Posterior cingulate gyrus (tissue), 11 donors: ENCODE measurements at regions not wholly inside any gene's neighbourhood (a gene's known extent, or its start where the extent isn't known, plus 50 kb on each side); places are given as distances from the start of the nearest gene placed in this dataset.
"Not testable (repeated sequence)": the region's sequence is repeated elsewhere in the genome, so short reads cannot be mapped to it uniquely, and the experiment has no call there.

ENCODE experiments used
- DNase-seq, 10 donors: peaks; one replicate each; pipeline versions ENCODE4 v3.0.0 to v3.0.0-alpha.2; 2020 to 2021; ENCODE audit warnings: mixed read lengths in 3 of 10
- intact Hi-C: fragments of 100-400 bp; cut with DNase I; formaldehyde crosslinking; loops from one replicate; pipeline ENCODE4 v1.15.1; 2023

GRCh38 chr3:48101301-48101650, 85.1 kb upstream of the MAP4 start:
- intact Hi-C loops, DNase-seq: not testable (repeated sequence)

- no peak for DNase-seq
- intact Hi-C loops, result no loop called here
Measured at GRCh38 chr3:48092270-48092669, 76.1 kb upstream of the MAP4 start.

GRCh38 chr3:48090166-48090939, 74.1 kb upstream of the MAP4 start:
- intact Hi-C loops, result no loop called here
- DNase-seq, result no peak

GRCh38 chr3:48088749-48089466, 72.7 kb upstream of the MAP4 start:
- intact Hi-C loops, result loop anchor here (2.0 to 5.0 kb wide), 2 partner anchors 42 to 98 kb away; no protein-coding TSS in a partner anchor
- DNase-seq, result peak; percentile 90 to 99 (median 96)

- intact Hi-C loops, result loop anchor here (2.0 to 5.0 kb wide), 2 partner anchors 41 to 97 kb away; no protein-coding TSS in a partner anchor
- DNase-seq, result peak in 3 of 10 donors; percentile 7 to 24 (median 20)
Measured at GRCh38 chr3:48088056-48088748, 72.0 kb upstream of the MAP4 start.

GRCh38 chr3:48086705-48087104, 70.5 kb upstream of the MAP4 start:
- no peak for DNase-seq
- intact Hi-C loops, result loop anchor here (5.0 kb wide), 1 partner anchor 39 kb away; no protein-coding TSS in a partner anchor

- intact Hi-C loops, result loop anchor here (5.0 kb wide), 1 partner anchor 38 kb away; no protein-coding TSS in a partner anchor
- DNase-seq, result no peak
Measured at GRCh38 chr3:48084929-48085328, 68.7 kb upstream of the MAP4 start.

GRCh38 chr3:48084170-48084569, 68.0 kb upstream of the MAP4 start:
- DNase-seq, result no peak
- intact Hi-C loops, result no loop called here

GRCh38 chr3:48082580-48083184, 66.5 kb upstream of the MAP4 start:
- intact Hi-C loops, result no loop called here
- DNase-seq, result no peak

- intact Hi-C loops, result no loop called here
Measured at GRCh38 chr3:48077815-48078214, 61.6 kb upstream of the MAP4 start.

GRCh38 chr3:48070030-48070429, 53.8 kb upstream of the MAP4 start:
- DNase-seq, result no peak
- intact Hi-C loops, result no loop called here

More at GRCh38 chr3:48077815-48078214, 61.6 kb upstream of the MAP4 start:
- DNase-seq, result no peak

- no peak for DNase-seq
- intact Hi-C loops, result no loop called here
Measured at GRCh38 chr3:48069339-48069738, 53.1 kb upstream of the MAP4 start.

GRCh38 chr3:48068886-48069285, 52.7 kb upstream of the MAP4 start:
- intact Hi-C loops, result no loop called here
- DNase-seq, result no peak

GRCh38 chr3:48068320-48068719, 52.1 kb upstream of the MAP4 start:
- intact Hi-C loops, result not testable (repeated sequence)

GRCh38 chr3:48067271-48067670, 51.1 kb upstream of the MAP4 start:
- no peak for DNase-seq
- intact Hi-C loops, result no loop called here

More at GRCh38 chr3:48068320-48068719, 52.1 kb upstream of the MAP4 start:
- DNase-seq, result peak in 1 of 10 donors; percentile 50
